GM21447 (cell line): ENCODE measurements at regions not wholly inside any gene's neighbourhood (a gene's known extent, or its start where the extent isn't known, plus 50 kb on each side); places are given as distances from the start of the nearest gene placed in this dataset.

Source experiments
- ATAC-seq: cut with Tn5 transposase; IDR thresholded peaks from one replicate; pipeline ENCODE4 v1.9.1; 2021; ENCODE audit not compliant: unreplicated experiment

DNA sequence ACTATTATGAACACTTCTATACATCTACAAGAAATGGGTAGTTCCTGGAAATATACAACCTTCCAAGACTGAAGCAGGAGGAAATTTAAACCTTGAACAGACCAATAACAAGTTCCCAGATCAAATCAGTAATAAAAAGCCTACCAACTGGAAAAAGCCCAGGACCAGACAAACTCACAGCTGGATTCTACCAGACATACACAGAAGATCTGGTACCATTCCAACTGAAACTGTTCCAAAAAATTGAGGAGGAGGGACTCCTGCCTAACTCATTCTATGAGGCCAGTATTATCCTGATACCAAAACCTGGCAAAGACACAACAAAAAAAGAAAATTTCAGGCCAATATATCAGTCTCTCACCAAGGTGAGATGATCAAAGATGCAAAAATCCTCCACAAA lies 189.4 kb downstream of the RPS29 start:
- no peak for ATAC-seq

DNA sequence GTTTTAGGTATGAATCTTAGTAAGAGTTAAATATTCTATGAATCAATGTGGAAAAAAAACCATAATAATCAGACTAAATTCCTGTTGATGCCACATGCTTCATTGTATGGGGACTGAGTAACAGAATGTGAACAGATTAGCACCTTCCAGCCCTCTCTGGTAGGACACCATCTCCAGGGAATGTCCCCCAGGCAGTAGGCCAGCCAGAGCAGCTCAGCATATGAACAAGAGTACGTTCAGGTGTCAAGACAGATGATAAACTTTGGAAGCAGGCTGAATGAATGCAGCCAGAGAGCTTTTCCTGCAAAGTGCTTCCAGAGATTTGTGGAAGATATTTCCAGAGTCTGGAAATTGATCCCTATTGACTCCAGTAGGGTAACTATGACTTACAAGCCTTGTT lies 204.4 kb downstream of the RPS29 start:
- ATAC-seq: no peak

DNA sequence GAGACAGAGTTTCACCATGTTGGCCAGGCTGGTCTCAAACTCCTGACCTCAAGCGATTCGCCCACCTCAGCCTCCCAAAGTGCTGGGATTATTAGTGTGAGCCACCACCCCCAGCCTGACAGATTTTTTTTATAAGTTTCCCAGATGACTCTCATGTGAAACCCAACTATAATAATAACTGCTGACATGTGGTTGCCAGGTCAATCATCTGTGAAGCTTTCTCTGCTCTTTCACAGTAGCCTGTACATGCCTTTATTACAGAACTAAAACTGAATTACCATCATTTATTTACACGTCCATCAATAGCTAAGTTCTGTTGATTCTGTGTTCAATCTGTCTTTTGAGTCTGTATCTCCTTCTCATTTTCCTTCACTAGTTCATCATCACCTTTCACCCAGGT lies 218.5 kb downstream of the RPS29 start:
- ATAC-seq: no peak

DNA sequence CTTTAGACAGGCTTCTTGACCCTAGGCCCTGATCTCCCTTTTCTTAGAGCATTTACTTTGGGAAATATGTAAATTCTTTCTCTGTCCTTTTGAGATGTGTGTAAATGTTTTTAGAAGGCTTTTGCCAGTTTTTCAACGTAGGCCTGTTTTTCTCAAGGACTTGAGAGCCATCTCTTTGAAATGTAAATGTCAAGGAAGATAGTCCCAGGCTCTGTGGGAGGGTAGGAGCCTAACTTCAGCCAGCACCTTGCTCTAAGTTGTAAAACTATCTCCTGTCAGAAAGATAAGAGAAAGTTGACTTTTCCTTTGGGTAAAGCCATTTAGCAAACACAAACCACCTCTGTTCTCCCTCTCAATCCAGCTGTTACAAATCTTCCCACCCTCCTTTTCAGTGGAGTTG lies 219.8 kb downstream of the RPS29 start:
- ATAC-seq: no peak

DNA sequence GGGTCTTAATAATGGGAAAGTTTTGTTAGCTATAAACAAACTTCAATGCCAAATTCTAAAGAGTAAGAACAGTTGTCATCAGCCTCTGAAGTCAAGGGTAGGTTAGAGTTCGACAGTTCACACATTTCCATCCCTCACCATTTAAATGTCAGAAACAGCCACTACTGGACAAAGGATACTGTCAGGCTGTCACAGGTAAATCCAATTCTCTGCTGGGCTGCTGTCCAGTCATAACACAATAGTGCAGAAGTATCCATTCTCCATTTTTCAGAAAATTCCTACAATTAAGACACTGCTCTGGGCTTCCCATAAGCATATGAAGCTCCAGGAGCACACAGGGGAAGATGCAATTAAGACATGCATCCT lies 221.4 kb downstream of the RPS29 start:
- ATAC-seq: no peak

DNA sequence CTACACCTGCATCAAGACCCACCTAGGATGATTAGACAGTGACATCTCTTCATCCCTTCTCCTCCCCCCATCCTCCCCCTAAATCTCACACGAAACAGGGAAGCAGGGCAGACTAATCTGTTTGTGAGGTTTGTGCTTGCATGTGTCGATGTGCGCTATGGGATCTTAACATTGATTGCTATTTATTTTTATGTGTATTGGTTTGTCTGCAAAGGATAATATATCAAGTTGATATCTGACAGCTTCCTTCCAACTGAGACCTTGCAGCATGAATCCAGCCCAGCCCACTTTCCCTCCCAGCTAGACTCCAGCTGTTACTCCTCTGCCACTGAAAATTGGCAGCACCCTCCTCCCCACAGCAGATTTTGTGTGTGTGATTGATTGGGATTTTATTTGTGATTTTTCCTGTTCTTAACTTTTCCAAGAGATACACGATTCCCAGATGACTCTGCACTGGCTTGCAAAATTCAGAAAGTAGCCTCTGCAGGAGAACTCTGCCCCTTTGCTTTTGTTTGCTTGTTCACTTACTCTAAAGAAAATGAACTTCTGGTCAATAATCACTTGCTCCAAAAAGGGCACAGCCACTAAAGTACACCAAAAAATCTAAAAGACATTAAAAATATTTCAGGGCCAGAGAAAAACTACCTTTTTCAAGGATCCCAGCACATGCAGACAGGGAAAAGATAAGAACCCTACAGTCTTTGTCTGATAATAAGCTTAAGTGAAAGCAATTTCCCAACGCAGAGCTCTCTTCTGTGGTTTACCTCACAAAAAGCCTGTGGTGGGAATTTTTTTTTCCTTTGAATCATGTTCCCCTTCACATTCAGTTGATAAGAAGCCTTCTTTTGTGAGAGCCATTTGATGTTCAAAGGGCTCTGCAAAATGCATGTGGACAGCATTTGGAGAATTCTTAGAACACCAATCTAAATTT lies 222.1 kb downstream of the RPS29 start:
- no peak for ATAC-seq

DNA sequence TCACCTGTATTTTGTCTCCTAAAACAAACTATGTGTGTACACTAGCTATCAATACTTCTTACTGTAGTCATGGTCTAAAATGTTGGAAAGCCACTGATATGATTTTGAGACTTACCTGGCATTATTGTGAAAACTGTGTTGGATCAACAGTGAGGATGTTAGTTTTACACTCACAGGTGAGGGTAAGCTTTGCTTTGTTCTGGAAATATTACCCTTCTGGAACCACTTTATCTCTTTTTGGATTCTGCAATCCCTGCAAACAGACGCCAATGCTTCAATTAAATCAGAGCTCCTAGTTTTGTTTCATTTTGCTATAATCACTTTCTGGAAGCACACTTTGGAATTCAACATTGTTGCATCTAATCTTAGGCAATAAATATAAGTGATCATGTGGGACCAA lies 223.3 kb downstream of the RPS29 start:
- ATAC-seq: no peak

GRCh38 chr14:49339130-49339529 lies 247.1 kb downstream of the RPS29 start:
- ATAC-seq: no peak

DNA sequence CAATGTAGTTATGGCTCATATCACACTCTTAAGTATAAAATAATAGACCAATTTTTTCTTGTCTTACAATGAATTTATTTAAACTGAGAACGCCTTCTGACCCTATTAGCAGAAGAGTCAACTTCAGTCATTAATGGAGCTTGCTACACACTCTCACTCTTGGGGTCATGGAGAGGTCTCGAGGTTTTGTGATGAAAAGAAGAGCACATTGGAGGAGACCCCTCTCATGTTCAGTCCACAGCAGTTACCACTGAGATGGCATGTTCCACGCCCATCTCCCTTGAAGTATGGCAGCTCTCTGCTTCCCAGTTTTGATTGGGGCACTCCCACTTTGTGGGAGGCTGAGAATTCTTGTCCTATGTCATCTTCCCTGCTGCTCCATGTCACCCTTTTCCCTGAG lies 266.4 kb downstream of the RPS29 start:
- ATAC-seq: no peak

- no peak for ATAC-seq
These were observed 270.6 kb downstream of the RPS29 start for GRCh38 chr14:49315570-49315969.

DNA sequence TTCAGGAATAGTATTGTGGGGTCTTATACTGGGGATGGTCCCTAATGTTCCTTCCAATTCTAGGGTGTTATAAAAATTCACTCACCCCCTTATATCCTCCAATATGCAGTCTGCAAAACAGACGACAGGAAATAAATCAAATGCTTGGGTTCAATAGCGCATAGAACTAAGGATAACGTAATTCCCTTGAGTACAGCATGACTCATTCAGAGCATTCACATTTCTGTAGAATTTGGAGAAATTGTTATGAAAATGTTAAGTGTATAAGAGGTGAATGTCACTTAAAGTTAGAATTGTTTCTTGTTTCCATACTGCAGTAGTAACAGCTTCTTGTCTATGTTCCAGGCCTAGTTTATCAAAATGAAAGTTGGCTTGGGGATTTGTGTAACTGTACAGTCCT lies 271.4 kb downstream of the RPS29 start:
- no peak for ATAC-seq

DNA sequence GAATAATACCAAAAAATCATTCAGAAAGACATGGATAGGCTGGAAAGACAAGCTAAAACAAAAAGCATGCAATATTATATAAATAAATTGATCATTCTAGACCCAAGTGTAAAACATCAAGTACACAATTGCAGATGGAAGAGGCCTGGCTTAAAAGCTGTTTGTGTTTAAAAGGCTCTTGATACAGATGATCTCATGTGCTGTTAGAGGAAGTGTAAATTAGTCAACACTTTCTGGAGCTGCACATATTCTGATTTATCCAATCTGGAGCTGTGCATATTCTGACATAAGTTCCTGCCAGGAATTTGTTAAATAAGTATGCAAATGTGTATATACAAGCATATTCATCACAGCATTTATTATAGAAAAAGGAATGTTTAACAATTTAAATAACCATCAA lies 273.1 kb downstream of the RPS29 start:
- ATAC-seq: no peak

DNA sequence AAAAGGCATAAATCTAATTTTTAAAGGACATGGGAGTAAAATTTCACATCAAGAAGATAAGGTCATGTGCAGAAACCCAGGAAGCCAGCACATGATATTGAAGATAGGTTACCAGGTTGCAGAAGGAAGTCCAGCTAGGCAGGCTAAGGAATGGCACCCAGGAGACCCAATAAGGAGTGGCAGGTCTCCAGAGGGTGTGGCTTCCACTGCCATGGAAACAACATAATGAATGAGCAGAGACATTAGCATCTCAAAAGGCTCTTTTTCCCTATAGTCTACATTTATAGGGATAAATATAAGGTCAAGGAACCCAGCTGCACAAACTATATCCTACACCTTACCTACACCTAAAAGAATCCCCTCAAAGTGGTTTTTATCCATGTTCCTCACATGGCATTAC lies 275.9 kb downstream of the RPS29 start:
- ATAC-seq: no peak

DNA sequence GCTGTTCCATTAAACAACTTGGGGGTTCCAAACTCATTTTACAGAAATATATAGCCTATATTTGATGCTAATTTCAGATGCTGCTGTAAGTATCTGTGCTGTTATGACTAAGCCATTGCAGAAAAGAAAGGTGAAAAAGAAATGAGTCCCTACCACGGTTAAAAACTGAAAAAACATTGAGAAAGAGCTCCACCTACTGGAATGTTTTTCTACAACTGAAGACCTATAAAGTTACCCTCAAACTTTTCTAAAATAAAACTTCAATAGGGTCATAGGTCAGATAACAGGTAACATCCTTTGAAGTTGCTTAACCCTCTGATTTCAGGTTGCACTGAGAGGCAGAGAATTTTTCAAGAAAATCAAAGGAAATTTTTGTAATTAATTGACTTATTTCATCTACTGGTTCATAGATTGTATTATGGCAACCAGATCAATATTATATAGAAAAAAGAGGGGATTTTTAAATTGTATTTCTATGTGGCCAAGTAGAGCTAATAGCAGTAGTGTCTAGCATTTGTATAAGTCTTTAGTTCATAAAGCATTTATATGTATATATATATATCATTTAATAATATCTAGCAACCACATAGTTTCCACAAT lies 279.9 kb downstream of the RPS29 start:
- ATAC-seq: no peak

DNA sequence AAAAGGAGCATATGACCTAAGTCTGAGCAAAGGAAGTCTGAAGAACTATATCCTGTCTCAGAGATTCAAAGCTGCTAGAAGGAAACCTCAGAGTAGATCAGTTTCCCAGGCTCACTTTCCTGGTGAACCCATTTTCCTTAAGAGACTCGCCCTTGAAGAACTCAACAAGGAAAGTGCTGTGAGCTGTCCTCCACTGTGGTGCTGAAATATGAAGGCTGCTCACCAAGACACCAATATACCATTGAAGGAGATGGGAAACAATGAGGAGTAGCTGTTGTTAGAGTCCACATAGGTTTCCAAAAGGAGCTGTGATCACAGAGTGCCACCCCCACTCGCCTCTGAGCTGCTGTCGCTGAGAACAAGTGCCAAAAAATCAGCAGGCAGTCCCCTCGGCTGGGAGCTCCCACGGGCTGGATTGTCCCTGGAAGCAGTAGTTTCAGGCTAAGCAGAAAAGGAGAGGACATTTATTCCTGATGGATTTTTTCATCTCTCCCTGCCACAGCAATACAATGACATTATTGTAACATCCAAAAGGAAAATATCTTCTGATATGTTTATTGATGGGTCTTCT lies 282.1 kb downstream of the RPS29 start:
- ATAC-seq: no peak

GRCh38 chr14:49297102-49297501 lies 289.1 kb downstream of the RPS29 start:
- ATAC-seq: no peak

- no peak for ATAC-seq
These were observed 291.5 kb downstream of the RPS29 start for GRCh38 chr14:49294621-49295148.

GRCh38 chr14:49287004-49287403 lies 299.2 kb downstream of the RPS29 start:
- ATAC-seq: no peak

GRCh38 chr14:49286257-49286983 lies 299.8 kb downstream of the RPS29 start:
- ATAC-seq: no peak

DNA sequence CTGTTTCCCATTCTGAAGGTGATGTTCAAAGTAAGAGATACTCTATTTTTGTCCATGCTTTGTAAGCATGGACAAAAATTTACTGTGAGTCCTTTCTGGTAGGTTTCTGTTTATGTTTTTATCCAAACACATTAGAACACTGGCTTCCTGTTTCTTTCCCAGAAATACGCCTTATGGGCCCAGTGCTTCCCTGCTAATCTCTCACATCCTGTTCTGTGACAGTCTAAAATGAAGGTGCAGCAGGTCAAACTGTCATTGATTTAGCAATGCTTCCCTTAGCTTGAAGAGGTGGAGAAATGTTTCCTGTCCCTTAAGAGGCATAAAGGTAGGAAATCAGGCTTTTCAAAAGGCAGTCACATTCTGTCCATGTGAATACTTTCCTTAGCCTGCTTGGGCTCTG lies 305.6 kb downstream of the RPS29 start:
- ATAC-seq: no peak

DNA sequence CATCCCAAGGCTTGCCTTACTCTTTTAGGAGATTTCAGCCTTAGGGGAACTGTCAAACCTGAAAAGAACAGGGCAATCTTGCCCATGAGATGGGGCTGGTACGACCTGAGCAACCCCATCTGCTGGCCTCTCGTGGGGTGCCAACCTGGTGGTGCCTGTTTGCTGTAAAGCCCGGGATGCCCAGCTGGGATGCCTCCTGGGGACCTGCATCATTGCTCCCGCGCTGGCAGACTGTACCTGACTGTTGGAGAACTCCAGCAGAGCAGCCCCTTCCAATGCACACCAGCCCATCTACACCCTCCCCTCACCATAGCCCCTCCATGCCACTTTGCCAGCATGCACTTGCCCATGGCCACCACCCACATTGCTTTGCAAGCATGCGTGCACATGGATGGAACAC lies 335.7 kb downstream of the RPS29 start:
- ATAC-seq: no peak
